Neural cell (in vitro differentiated cells): ENCODE measurements at regions not wholly inside any gene's neighbourhood (a gene's known extent, or its start where the extent isn't known, plus 50 kb on each side); places are given as distances from the start of the nearest gene placed in this dataset.

Source experiments
- EZH2 ChIP-seq: fragments of 200-600, 300-800 bp; shearing (Covaris generic), sonication (generic); IDR thresholded peaks from 2 replicates; pipeline ENCODE4 v1.6.1; 2014; ENCODE audit warnings: antibody characterized with exemption, low read length, borderline replicate concordance, mild to moderate bottlenecking; ENCODE audit not compliant: insufficient read depth, poor library complexity, severe bottlenecking
- MXI1 ChIP-seq: fragments of 450-650 bp; conservative IDR thresholded peaks from 2 replicates; pipeline ENCODE4 v1.6.1; 2014; ENCODE audit warnings: antibody characterized with exemption, mild to moderate bottlenecking; ENCODE audit not compliant: poor library complexity, severe bottlenecking
- RAD21 ChIP-seq: fragments of 450-650 bp; conservative IDR thresholded peaks from 2 replicates; pipeline ENCODE4 v1.6.1; 2014; ENCODE audit warnings: antibody characterized with exemption, mild to moderate bottlenecking, moderate library complexity
- TF ChIP-seq, protein P1 (sequence below): fragments of 450-650 bp; IDR thresholded peaks from 2 replicates; pipeline ENCODE4 v1.5.1; 2014; ENCODE audit warnings: antibody characterized with exemption, mild to moderate bottlenecking, moderate library complexity; ENCODE audit not compliant: poor library complexity, severe bottlenecking

DNA sequence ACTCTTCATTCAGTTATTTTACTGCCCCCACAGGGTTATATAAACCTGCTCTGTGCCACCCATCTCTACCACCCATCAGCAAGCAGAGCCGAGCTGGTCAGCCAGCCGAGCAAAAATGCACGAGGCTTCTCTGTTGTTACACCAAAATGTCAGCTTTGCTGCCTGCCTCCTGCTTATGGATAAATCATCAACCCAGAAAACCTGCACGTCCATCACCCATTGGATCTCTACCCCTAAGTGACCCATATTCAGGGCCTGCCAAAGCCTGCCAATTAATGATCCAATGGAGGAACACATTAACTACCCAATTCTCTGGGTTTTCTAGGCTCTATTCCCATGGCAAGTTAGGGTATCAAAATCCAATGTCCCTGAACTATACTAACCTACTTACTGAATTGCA is 365.5 kb upstream of the ACVR2A start:
- TF ChIP-seq, protein P1, sequence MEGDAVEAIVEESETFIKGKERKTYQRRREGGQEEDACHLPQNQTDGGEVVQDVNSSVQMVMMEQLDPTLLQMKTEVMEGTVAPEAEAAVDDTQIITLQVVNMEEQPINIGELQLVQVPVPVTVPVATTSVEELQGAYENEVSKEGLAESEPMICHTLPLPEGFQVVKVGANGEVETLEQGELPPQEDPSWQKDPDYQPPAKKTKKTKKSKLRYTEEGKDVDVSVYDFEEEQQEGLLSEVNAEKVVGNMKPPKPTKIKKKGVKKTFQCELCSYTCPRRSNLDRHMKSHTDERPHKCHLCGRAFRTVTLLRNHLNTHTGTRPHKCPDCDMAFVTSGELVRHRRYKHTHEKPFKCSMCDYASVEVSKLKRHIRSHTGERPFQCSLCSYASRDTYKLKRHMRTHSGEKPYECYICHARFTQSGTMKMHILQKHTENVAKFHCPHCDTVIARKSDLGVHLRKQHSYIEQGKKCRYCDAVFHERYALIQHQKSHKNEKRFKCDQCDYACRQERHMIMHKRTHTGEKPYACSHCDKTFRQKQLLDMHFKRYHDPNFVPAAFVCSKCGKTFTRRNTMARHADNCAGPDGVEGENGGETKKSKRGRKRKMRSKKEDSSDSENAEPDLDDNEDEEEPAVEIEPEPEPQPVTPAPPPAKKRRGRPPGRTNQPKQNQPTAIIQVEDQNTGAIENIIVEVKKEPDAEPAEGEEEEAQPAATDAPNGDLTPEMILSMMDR = no peak
- TF ChIP-seq EZH2 (no peak), RAD21 (no peak), MXI1 (no peak)
